Breast epithelium (tissue), 3 donors: ENCODE measurements at regions not wholly inside any gene's neighbourhood (a gene's known extent, or its start where the extent isn't known, plus 50 kb on each side); places are given as distances from the start of the nearest gene placed in this dataset.

Experiments used
- CTCF ChIP-seq, 3 donors: fragments of 450-650 bp; IDR thresholded peaks; one replicate each; pipeline ENCODE4 v1.5.1; 2016 to 2017; ENCODE audit warnings: antibody characterized with exemption in 3 of 3, mild to moderate bottlenecking in 3 of 3, moderate library complexity in 3 of 3
- POLR2A ChIP-seq: fragments of 450-650 bp; IDR thresholded peaks from one replicate; pipeline ENCODE4 v1.6.1; 2016; ENCODE audit warnings: antibody characterized with exemption, mild to moderate bottlenecking, moderate library complexity

GRCh38 chr5:92371889-92372235 is 988.7 kb upstream of the ARRDC3 start:
- TF ChIP-seq POLR2A, result no peak
- TF ChIP-seq CTCF (IDR thresholded peaks at IDR 0.05), result no peak
